ENCODE measurements at regions not wholly inside any gene's neighbourhood (a gene's known extent, or its start where the extent isn't known, plus 50 kb on each side); places are given as distances from the start of the nearest gene placed in this dataset.

DNA sequence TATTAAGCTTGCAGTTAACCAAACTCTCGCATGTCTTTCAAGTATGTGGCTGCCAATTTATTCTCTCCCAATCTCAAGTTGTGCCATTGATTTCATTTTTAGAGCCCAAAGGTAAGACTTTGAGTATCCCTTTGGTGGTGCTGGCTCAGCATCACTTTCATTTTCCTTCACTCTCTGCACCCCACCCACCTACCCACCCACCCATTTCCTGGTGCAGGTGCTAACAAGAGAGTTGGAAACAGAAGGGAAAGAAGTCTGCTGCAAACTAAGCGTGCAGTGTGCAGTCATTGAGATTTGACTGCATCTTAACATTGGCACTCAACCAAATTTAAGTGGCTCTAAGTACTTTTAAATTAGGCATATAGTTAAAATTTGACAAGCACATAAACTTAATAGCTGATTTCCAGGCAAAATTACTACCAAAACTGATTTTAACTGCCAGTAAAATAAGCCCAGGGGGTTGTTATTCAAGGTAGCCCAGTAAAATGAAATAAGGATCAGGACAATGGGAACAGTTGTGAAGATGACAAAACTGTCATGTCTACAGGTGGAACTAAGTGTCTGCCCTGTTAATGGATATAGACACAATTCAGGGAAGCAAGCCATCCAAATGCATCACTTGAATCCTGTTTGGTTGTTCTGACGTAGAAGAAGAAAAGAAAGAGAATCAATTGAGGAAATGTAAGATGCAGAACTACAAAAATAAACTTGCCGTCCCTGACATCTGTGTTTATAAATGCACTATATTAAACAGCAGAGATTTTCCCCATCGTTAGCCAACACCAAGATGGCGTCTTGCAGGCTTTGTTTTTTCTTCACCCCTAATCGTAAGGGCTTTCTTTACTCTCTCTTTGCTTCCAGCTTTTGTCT, 184.2 kb downstream of the KDR start:
- intact Hi-C loops (cut with micrococcal nuclease) = no loop called here
- Mint-ChIP-seq H3K9me3 (ENCODE audit: insufficient read depth) (no peaks in the 10 kb centered on the region), H3K4me1 (peaks cover 33% of the 10 kb centered on the region), H3K4me3 (peak overlapping the region; percentile 75), H3K27ac (peak overlapping the region; percentile 76), H3K27me3 (peaks cover 5% of the 10 kb centered on the region)
- peak overlapping the region; percentile 63 for H2AFZ ChIP-seq (ENCODE audit: insufficient read depth, low read depth, low read length, poor library complexity, severe bottlenecking)
- TF ChIP-seq, protein P1, sequence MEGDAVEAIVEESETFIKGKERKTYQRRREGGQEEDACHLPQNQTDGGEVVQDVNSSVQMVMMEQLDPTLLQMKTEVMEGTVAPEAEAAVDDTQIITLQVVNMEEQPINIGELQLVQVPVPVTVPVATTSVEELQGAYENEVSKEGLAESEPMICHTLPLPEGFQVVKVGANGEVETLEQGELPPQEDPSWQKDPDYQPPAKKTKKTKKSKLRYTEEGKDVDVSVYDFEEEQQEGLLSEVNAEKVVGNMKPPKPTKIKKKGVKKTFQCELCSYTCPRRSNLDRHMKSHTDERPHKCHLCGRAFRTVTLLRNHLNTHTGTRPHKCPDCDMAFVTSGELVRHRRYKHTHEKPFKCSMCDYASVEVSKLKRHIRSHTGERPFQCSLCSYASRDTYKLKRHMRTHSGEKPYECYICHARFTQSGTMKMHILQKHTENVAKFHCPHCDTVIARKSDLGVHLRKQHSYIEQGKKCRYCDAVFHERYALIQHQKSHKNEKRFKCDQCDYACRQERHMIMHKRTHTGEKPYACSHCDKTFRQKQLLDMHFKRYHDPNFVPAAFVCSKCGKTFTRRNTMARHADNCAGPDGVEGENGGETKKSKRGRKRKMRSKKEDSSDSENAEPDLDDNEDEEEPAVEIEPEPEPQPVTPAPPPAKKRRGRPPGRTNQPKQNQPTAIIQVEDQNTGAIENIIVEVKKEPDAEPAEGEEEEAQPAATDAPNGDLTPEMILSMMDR (IDR thresholded peaks at IDR 0.05) = no peak
- no peak for TF ChIP-seq EZH2 (IDR thresholded peaks at IDR 0.05; ENCODE audit: borderline replicate concordance, insufficient read depth, low read depth, low read length, poor library complexity, severe bottlenecking)
- ChIA-PET POLR2A (interaction anchor here (0.7 kb wide), 1 partner anchor 213 kb away, joined by 6 read pairs; no protein-coding TSS in a partner anchor), CTCF (interaction anchor here (1.3 to 1.4 kb wide), 2 partner anchors 20 to 257 kb away, joined by 3 read pairs; no protein-coding TSS in a partner anchor)
- peak overlapping the region in 2 of 5 experiments; percentile 39 to 43 for H3K4me3 ChIP-seq (ENCODE audit: control extremely low read depth in 1 of 5, extremely low read depth in 1 of 5, insufficient read depth in 1 of 5, low read depth in 2 of 5, low read length in 4 of 5)
- no peaks in the 10 kb centered on the region for H3K79me2 ChIP-seq (ENCODE audit: control insufficient read depth, insufficient read depth, low read length)
- H3K27ac ChIP-seq (ENCODE audit: low read length in 2 of 2) = peak overlapping the region; percentile 4 to 87
- H3K36me3 ChIP-seq (replicated peaks in 1 of 2; ENCODE audit: control extremely low read depth in 1 of 2, control insufficient read depth in 1 of 2, extremely low read depth in 1 of 2, insufficient read depth in 2 of 2, low read length in 1 of 2) = no peaks in the 10 kb centered on the region
- peak overlapping the region; percentile 70 for H3K4me2 ChIP-seq (replicated peaks; ENCODE audit: low read depth, low read length, poor library complexity, severe bottlenecking)
- peak; percentile 16 for DNase-seq
- peaks cover 0 to 3% (median 0%) of the 10 kb centered on the region in 4 experiments for H3K27me3 ChIP-seq (replicated peaks in 1 of 4; ENCODE audit: control extremely low read depth in 1 of 4, control insufficient read depth in 3 of 4, insufficient read depth in 4 of 4, low read length in 3 of 4)
- H3K9me3 ChIP-seq (ENCODE audit: control extremely low read depth in 1 of 3, control insufficient read depth in 2 of 3, insufficient read depth in 1 of 3, low read length in 2 of 3) = no peaks in the 10 kb centered on the region
- ATAC-seq (ENCODE audit: low read depth) = no peak
- peak overlapping the region; percentile 49 for H3K9ac ChIP-seq (ENCODE audit: low read length)
- peaks cover 25 to 30% of the 10 kb centered on the region in 2 donors for H3K4me1 ChIP-seq (ENCODE audit: control insufficient read depth in 2 of 2, insufficient read depth in 2 of 2, low read length in 2 of 2)
- no peaks in the 10 kb centered on the region for H4K20me1 ChIP-seq (ENCODE audit: control insufficient read depth, insufficient read depth, low read length, poor library complexity, severe bottlenecking)
- 19% methylated on average over 3 of the region's 7 CpGs for WGBS (ENCODE audit: insufficient coverage)

DNA sequence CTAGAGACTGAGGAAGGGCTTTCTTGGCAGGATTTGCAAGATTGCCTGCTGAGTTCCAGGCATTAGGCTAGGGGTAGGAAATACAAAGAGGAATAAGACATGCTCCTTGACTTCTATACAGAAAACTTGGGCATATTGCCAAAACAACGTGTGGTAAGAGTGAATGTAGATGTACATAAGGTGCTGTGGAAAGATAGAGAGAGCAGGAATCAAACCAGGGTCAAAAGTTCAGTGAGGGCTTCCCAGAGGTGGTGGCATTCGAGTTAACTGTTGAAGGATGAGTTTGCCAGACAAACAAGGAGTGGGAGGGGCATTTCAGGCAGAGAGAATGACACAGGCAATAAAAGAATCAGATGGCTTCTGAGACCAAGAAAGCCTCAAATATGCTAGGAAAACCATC, 187.9 kb downstream of the KDR start:
- CTCF ChIA-PET = no interaction called here
- Histone ChIP-seq H3K79me2 (ENCODE audit: control insufficient read depth, insufficient read depth, low read length) (no peaks in the 10 kb centered on the region), H3K4me2 (replicated peaks; ENCODE audit: low read depth, low read length, poor library complexity, severe bottlenecking) (no peak overlapping the region), H3K4me3 (ENCODE audit: control extremely low read depth in 1 of 5, extremely low read depth in 1 of 5, insufficient read depth in 1 of 5, low read depth in 2 of 5, low read length in 4 of 5) (no peak overlapping the region), H3K9ac (ENCODE audit: low read length) (no peak overlapping the region), H3K27me3 (replicated peaks in 1 of 4; ENCODE audit: control extremely low read depth in 1 of 4, control insufficient read depth in 3 of 4, insufficient read depth in 4 of 4, low read length in 3 of 4) (peaks cover 0 to 6% (median 3%) of the 10 kb centered on the region in 4 experiments), H3K27ac (ENCODE audit: low read length in 2 of 2) (no peak overlapping the region), H4K20me1 (ENCODE audit: control insufficient read depth, insufficient read depth, low read length, poor library complexity, severe bottlenecking) (no peaks in the 10 kb centered on the region), H3K36me3 (replicated peaks in 1 of 2; ENCODE audit: control extremely low read depth in 1 of 2, control insufficient read depth in 1 of 2, extremely low read depth in 1 of 2, insufficient read depth in 2 of 2, low read length in 1 of 2) (no peaks in the 10 kb centered on the region), H2AFZ (ENCODE audit: insufficient read depth, low read depth, low read length, poor library complexity, severe bottlenecking) (no peak overlapping the region), H3K4me1 (ENCODE audit: control insufficient read depth in 2 of 2, insufficient read depth in 2 of 2, low read length in 2 of 2) (peaks cover 17% of the 10 kb centered on the region in 2 donors), H3K9me3 (ENCODE audit: control extremely low read depth in 1 of 3, control insufficient read depth in 2 of 3, insufficient read depth in 1 of 3, low read length in 2 of 3) (no peaks in the 10 kb centered on the region)
- DNase-seq = no peak
- Mint-ChIP-seq H3K4me3 (no peak overlapping the region), H3K9me3 (ENCODE audit: insufficient read depth) (no peaks in the 10 kb centered on the region), H3K4me1 (peaks cover 20% of the 10 kb centered on the region), H3K27ac (no peak overlapping the region), H3K27me3 (peaks cover 13% of the 10 kb centered on the region)
- intact Hi-C loops (cut with micrococcal nuclease) = no loop called here
- 0% methylated on average over 2 of the region's 2 CpGs for WGBS (ENCODE audit: insufficient coverage)
- POLR2A ChIA-PET = no interaction called here
- ATAC-seq (ENCODE audit: low read depth) = no peak
- no peak for TF ChIP-seq EZH2 (IDR thresholded peaks at IDR 0.05; ENCODE audit: borderline replicate concordance, insufficient read depth, low read depth, low read length, poor library complexity, severe bottlenecking)
- TF ChIP-seq, protein P1 (IDR thresholded peaks at IDR 0.05) = no peak

Measured in B cell (primary cell).